H1 (cell line): ENCODE measurements at regions not wholly inside any gene's neighbourhood (a gene's known extent, or its start where the extent isn't known, plus 50 kb on each side); places are given as distances from the start of the nearest gene placed in this dataset.

Experiments used
- CEBPB ChIP-seq: IDR thresholded peaks from 2 replicates; pipeline ENCODE4 v1.6.1; 2012; ENCODE audit warnings: low read depth, low read length
- CTCF ChIP-seq, 3 experiments: IDR thresholded peaks; 1 replicate in 2 of 3; 2 replicates in 1 of 3; pipeline versions ENCODE4 v1.5.1 to v1.6.1; 2011; ENCODE audit warnings: low read length in 3 of 3, mild to moderate bottlenecking in 3 of 3, inconsistent platforms in 2 of 3, low read depth in 1 of 3, moderate library complexity in 1 of 3; ENCODE audit not compliant: insufficient read depth in 1 of 3; ENCODE audit errors: control extremely low read depth in 1 of 3
- EZH2 ChIP-seq: fragments of 200-600 bp; sonication (generic); IDR thresholded peaks from 2 replicates; pipeline ENCODE4 v1.7.1; 2012; ENCODE audit warnings: low read depth, mild to moderate bottlenecking, moderate library complexity, low read length, inconsistent platforms; ENCODE audit not compliant: severe bottlenecking
- MAX ChIP-seq: IDR thresholded peaks from 2 replicates; pipeline ENCODE4 v1.6.1; 2012; ENCODE audit warnings: inconsistent platforms

GRCh38 chr6:86412057-86412456 is 525.3 kb upstream of the HTR1E start:
- no peak for TF ChIP-seq CEBPB
- TF ChIP-seq CTCF (IDR thresholded peaks at IDR 0.05; ENCODE audit: control extremely low read depth in 1 of 3, insufficient read depth in 1 of 3, low read depth in 1 of 3, low read length in 3 of 3): no peak
- TF ChIP-seq MAX: no peak
- no peak for TF ChIP-seq EZH2
